ENCODE measurements at regions not wholly inside any gene's neighbourhood (a gene's known extent, or its start where the extent isn't known, plus 50 kb on each side); places are given as distances from the start of the nearest gene placed in this dataset.

GRCh38 chr2:176658708-176659107 is 389.5 kb downstream of the MTX2 start:
- Histone ChIP-seq H3F3A (ENCODE audit: insufficient read depth, low read depth) (no peaks in the 10 kb centered on the region), H3K27me3 (ENCODE audit: insufficient read depth, low read depth) (no peaks in the 10 kb centered on the region), H3K4me3 (no peak overlapping the region), H3K9me3 (ENCODE audit: insufficient read depth, low read depth) (no peaks in the 10 kb centered on the region), H3K79me2 (ENCODE audit: low read depth) (no peaks in the 10 kb centered on the region), H3K9me2 (ENCODE audit: insufficient read depth) (no peaks in the 10 kb centered on the region), H2AFZ (no peak overlapping the region), H3K4me1 (replicated peaks; ENCODE audit: insufficient read depth) (no peaks in the 10 kb centered on the region), H4K20me1 (ENCODE audit: insufficient read depth) (no peaks in the 10 kb centered on the region), H3K36me3 (ENCODE audit: low read depth) (no peaks in the 10 kb centered on the region), H3K4me2 (no peak overlapping the region), H3K27ac (no peak overlapping the region)
- ChIA-PET POLR2A (ENCODE audit: unreplicated experiment) (no interaction called here), CTCF (no interaction called here)
- intact Hi-C loops (cut with micrococcal nuclease; ENCODE audit: unreplicated experiment): loop anchor here (10.0 kb wide), 4 partner anchors 324 to 1294 kb away; no protein-coding TSS in a partner anchor
- no peak for DNase-seq
- BruUV-seq (replicated peaks): no TSS peak
- TF ChIP-seq, protein P1, sequence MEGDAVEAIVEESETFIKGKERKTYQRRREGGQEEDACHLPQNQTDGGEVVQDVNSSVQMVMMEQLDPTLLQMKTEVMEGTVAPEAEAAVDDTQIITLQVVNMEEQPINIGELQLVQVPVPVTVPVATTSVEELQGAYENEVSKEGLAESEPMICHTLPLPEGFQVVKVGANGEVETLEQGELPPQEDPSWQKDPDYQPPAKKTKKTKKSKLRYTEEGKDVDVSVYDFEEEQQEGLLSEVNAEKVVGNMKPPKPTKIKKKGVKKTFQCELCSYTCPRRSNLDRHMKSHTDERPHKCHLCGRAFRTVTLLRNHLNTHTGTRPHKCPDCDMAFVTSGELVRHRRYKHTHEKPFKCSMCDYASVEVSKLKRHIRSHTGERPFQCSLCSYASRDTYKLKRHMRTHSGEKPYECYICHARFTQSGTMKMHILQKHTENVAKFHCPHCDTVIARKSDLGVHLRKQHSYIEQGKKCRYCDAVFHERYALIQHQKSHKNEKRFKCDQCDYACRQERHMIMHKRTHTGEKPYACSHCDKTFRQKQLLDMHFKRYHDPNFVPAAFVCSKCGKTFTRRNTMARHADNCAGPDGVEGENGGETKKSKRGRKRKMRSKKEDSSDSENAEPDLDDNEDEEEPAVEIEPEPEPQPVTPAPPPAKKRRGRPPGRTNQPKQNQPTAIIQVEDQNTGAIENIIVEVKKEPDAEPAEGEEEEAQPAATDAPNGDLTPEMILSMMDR (conservative IDR thresholded peaks at IDR 0.05): no peak
- TF ChIP-seq EZH2 (IDR thresholded peaks at IDR 0.05; ENCODE audit: low read depth): no peak

DNA sequence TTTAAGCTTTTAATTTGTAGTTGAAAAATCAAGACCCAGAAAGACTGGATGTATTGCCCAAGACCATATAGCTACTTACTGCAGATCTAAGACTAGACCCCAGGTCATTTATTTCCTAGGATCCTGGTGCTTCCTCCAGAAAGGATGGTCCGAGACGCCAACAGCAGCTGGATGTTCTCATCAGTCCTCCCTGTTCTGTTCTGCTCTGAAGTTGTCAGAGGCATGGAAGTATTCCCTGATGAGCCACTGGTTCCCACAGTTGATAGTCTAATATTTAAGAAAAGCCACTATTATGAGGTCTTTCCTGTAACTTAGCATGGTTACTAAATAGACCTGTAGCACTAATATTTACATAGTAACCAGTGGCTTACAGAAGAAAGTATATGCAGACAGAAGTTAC is 393.5 kb downstream of the MTX2 start:
- BruUV-seq (replicated peaks): no TSS peak

DNA sequence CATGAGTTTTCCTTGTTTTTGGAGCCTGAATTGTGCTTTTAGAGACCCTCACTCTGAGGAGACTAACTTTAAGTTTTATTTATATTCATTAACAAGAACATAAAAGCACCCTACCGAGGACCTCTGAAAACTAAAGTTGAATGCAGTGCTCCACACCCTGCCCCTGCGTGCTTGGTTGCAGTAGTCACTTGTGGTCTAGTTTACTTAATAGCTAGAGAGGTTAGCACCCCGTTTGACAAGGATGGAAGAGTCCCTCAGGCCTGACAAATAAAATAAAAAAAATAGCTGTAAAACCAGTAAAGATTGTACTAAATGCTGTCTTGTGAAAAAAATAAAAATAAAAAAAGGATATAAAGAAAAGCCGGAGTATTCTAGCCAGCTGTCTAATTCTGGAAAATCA is 395.2 kb downstream of the MTX2 start:
- Histone ChIP-seq H3K36me3 (ENCODE audit: low read depth) (no peaks in the 10 kb centered on the region), H4K20me1 (ENCODE audit: insufficient read depth) (no peaks in the 10 kb centered on the region), H2AFZ (no peak overlapping the region), H3K4me3 (no peak overlapping the region), H3F3A (ENCODE audit: insufficient read depth, low read depth) (no peaks in the 10 kb centered on the region), H3K27ac (no peak overlapping the region), H3K4me1 (replicated peaks; ENCODE audit: insufficient read depth) (0 out of 2 replicates have a peak, but pooled peaks cover 7% of the 10 kb centered on the region), H3K4me2 (0 out of 2 replicates have a peak overlapping the region, but pooled peaks have one; percentile 2), H3K9me2 (ENCODE audit: insufficient read depth) (no peaks in the 10 kb centered on the region), H3K79me2 (ENCODE audit: low read depth) (no peaks in the 10 kb centered on the region), H3K27me3 (ENCODE audit: insufficient read depth, low read depth) (no peaks in the 10 kb centered on the region), H3K9me3 (ENCODE audit: insufficient read depth, low read depth) (no peaks in the 10 kb centered on the region)
- TF ChIP-seq EZH2 (IDR thresholded peaks at IDR 0.05; ENCODE audit: low read depth): no peak
- TF ChIP-seq, protein P1 (conservative IDR thresholded peaks at IDR 0.05): no peak
- POLR2A ChIA-PET (ENCODE audit: unreplicated experiment): interaction anchor here (0.7 kb wide), 1 partner anchor 102 kb away, joined by 3 read pairs; no protein-coding TSS in a partner anchor
- DNase-seq: peak in 1 of 2 experiments; percentile 19
- CTCF ChIA-PET: interaction anchor here (1.1 kb wide), 1 partner anchor 11 kb away, joined by 4 read pairs; no protein-coding TSS in a partner anchor
- BruUV-seq (replicated peaks): no TSS peak
- intact Hi-C loops (cut with micrococcal nuclease; ENCODE audit: unreplicated experiment): no loop called here

More for the DNA sequence above, 393.5 kb downstream of the MTX2 start:
- no peak overlapping the region for H3K4me3 ChIP-seq
- H3K4me1 ChIP-seq (replicated peaks; ENCODE audit: insufficient read depth): 0 out of 2 replicates have a peak, but pooled peaks cover 7% of the 10 kb centered on the region
- H3K4me2 ChIP-seq: no peak overlapping the region
- no peak for DNase-seq
- no peaks in the 10 kb centered on the region for H3K36me3 ChIP-seq (ENCODE audit: low read depth)
- ChIA-PET CTCF (no interaction called here), POLR2A (ENCODE audit: unreplicated experiment) (interaction anchor here (0.5 kb wide), 1 partner anchor 300 kb away, joined by 15 read pairs; no protein-coding TSS in a partner anchor)
- H2AFZ ChIP-seq: peak overlapping the region; percentile 3; the same call in 1 of the 2 replicates
- no peaks in the 10 kb centered on the region for H3K79me2 ChIP-seq (ENCODE audit: low read depth)
- intact Hi-C loops (cut with micrococcal nuclease; ENCODE audit: unreplicated experiment): no loop called here
- H3F3A ChIP-seq (ENCODE audit: insufficient read depth, low read depth): no peaks in the 10 kb centered on the region
- no peak overlapping the region for H3K27ac ChIP-seq
- no peak for TF ChIP-seq EZH2 (IDR thresholded peaks at IDR 0.05; ENCODE audit: low read depth)
- TF ChIP-seq, protein P1 (conservative IDR thresholded peaks at IDR 0.05): no peak
- no peaks in the 10 kb centered on the region for H4K20me1 ChIP-seq (ENCODE audit: insufficient read depth)
- no peaks in the 10 kb centered on the region for H3K9me3 ChIP-seq (ENCODE audit: insufficient read depth, low read depth)
- H3K27me3 ChIP-seq (ENCODE audit: insufficient read depth, low read depth): no peaks in the 10 kb centered on the region
- no peaks in the 10 kb centered on the region for H3K9me2 ChIP-seq (ENCODE audit: insufficient read depth)

Data from PC-9 (cell line).